ENCODE measurements at regions not wholly inside any gene's neighbourhood (a gene's known extent, or its start where the extent isn't known, plus 50 kb on each side); places are given as distances from the start of the nearest gene placed in this dataset.

DNA sequence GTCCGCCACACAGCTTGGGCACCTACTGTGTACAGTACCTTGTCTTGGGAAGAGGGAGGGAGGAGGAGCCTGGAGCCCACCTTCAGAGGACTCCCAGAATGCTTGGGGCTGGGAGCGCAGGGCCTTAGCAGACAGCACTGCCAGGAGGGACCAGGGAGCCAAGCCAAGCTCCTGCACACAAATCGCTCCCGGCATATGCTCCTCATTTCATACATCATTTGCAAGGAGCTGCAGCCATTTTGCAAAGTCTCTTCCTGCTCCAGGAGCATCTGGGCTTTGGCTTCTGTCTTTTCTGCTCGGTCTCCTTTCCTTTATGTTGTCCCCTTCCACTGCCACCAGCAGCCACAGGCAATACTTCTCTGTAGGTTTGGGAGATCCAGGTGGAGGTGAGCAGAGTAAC lies 175.2 kb upstream of the ZC3H12A start:
- no peak for DNase-seq
- Histone ChIP-seq H3K36me3 (no peaks in the 10 kb centered on the region), H3K4me3 (ENCODE audit: low read depth, low read length) (no peak overlapping the region), H3K27me3 (no peaks in the 10 kb centered on the region), H3K4me1 (no peaks in the 10 kb centered on the region), H3K9me3 (no peaks in the 10 kb centered on the region)
- TF ChIP-seq, protein P1, sequence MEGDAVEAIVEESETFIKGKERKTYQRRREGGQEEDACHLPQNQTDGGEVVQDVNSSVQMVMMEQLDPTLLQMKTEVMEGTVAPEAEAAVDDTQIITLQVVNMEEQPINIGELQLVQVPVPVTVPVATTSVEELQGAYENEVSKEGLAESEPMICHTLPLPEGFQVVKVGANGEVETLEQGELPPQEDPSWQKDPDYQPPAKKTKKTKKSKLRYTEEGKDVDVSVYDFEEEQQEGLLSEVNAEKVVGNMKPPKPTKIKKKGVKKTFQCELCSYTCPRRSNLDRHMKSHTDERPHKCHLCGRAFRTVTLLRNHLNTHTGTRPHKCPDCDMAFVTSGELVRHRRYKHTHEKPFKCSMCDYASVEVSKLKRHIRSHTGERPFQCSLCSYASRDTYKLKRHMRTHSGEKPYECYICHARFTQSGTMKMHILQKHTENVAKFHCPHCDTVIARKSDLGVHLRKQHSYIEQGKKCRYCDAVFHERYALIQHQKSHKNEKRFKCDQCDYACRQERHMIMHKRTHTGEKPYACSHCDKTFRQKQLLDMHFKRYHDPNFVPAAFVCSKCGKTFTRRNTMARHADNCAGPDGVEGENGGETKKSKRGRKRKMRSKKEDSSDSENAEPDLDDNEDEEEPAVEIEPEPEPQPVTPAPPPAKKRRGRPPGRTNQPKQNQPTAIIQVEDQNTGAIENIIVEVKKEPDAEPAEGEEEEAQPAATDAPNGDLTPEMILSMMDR (IDR thresholded peaks at IDR 0.05; ENCODE audit: low read depth, low read length) = no peak

DNA sequence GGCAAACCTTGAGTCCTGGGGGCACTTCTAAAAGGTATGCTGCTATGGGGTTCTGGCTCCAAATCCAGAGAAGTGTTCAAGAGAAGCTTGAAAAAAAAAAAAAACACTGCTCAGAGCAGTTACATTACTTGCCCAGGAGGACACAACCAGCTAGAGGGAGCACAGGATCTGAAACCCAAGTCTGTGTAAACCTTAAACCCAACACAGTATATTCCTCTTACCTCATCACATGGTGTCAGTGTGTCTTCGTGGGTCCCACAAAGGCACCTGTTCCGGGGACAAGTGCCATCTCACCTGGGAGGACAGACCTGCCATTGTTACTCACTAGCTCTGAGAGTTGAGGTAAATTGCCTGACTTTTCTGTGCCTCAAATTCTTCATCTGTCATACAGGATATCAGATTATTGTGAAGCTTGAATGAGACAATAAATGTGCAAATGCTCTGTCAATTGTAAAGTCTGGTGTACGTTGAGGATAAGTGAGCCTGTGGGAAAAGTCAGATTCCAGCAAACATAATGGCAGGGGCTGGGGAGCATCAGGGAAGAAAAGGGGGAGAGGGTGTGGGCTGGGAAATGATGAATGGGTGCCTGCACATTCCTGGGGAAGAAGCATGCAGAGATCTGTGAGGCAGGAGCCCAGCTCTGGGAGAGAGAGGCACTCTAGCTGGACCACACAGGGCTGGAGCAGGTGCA lies 170.4 kb upstream of the ZC3H12A start:
- Histone ChIP-seq H3K27me3 (no peaks in the 10 kb centered on the region), H3K9me3 (no peaks in the 10 kb centered on the region), H3K4me3 (ENCODE audit: low read depth, low read length) (no peak overlapping the region), H3K36me3 (no peaks in the 10 kb centered on the region), H3K4me1 (no peaks in the 10 kb centered on the region)
- DNase-seq = no peak
- TF ChIP-seq, protein P1 (IDR thresholded peaks at IDR 0.05; ENCODE audit: low read depth, low read length) = no peak

DNA sequence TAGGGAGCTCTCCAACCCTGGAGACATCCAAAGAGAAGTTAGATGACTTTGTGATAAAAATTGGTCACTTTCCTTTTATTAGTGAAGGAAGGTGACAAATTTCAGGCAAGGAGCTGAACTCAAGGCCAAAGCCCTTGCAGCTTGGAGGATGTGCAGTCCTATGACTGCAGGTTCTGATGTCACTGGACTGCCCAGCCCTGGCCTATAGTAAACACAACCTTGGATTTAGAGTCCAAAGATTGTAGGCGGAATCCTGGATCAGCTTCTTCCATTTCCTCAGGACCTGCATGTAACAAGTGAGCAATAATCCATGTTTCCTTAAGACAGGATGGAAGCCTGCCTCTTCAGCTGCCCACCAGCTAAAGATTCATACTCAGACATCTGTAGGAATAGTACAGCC lies 169.3 kb upstream of the ZC3H12A start:
- TF ChIP-seq, protein P1 (IDR thresholded peaks at IDR 0.05; ENCODE audit: low read depth, low read length) = no peak
- no peaks in the 10 kb centered on the region for H3K27me3 ChIP-seq
- H3K4me1 ChIP-seq = no peaks in the 10 kb centered on the region
- H3K36me3 ChIP-seq = no peaks in the 10 kb centered on the region
- H3K9me3 ChIP-seq = no peaks in the 10 kb centered on the region
- no peak for DNase-seq
- H3K4me3 ChIP-seq (ENCODE audit: low read depth, low read length) = no peak overlapping the region

DNA sequence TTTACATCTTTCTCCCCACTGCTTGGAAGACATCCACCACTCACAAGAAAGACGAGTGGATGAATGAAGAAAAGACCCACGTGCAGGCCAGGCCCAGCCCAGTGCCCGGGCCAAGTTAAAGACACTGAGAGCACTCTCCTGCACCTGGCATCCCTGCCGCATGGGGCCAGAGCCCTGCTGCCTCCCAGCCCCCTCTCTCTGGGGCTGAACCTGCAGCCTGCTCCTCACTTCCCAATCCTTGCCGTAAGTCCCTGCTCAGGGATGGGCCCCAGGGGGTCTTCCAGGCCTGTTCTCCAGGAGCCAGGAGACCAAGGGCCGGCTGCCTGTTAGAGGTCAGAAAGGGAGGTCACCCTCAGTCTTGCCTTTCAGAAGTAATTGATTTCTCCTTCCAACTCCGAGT lies 168.5 kb upstream of the ZC3H12A start:
- no peak overlapping the region for H3K4me3 ChIP-seq (ENCODE audit: low read depth, low read length)
- no peak for DNase-seq
- TF ChIP-seq, protein P1 (IDR thresholded peaks at IDR 0.05; ENCODE audit: low read depth, low read length) = no peak

DNA sequence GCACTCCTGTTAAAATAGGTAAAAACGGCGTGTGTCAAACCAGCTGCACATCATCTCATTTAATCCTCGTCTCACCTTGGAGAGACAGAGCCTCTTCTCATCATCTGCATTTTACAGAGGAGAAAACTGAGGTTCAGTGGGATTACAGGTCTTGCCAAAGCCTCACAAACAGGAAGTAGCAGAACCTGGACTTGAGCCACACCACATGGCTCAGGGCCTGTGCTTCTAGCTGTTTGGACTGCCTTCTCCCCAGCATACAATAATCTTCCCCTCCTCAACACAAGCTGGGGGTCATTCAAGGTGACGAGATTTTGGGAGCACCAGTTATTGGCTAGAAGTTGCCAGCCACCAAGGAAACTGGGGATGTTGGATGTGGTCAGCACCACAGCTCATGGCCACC lies 167.9 kb upstream of the ZC3H12A start:
- no peak for DNase-seq
- H3K27me3 ChIP-seq = no peaks in the 10 kb centered on the region
- H3K4me3 ChIP-seq (ENCODE audit: low read depth, low read length) = no peak overlapping the region
- TF ChIP-seq, protein P1 (IDR thresholded peaks at IDR 0.05; ENCODE audit: low read depth, low read length) = no peak
- H3K9me3 ChIP-seq = no peaks in the 10 kb centered on the region
- no peaks in the 10 kb centered on the region for H3K36me3 ChIP-seq
- no peaks in the 10 kb centered on the region for H3K4me1 ChIP-seq

More for the DNA sequence above, 168.5 kb upstream of the ZC3H12A start:
- H3K4me1 ChIP-seq = no peaks in the 10 kb centered on the region
- H3K36me3 ChIP-seq = no peaks in the 10 kb centered on the region
- H3K9me3 ChIP-seq = no peaks in the 10 kb centered on the region
- no peaks in the 10 kb centered on the region for H3K27me3 ChIP-seq

DNA sequence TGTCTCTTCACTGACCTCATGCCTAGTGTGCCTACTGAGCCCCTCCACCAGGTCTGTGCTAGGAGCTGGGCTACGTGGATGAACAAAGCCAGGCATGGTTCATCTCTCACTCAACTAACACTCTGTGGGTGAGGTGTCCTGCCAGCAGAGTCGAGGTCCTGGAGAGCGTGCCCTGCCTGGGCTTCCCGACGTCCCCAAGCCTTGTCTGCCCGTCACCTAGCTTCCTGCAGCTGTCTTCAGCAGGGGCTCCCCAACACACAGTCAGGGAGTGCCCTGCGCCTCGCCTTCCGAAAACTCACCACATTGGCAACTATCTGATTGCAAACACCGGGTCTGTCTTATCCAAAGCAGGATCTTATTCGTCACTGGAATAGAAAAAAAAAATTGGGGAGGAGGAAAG lies 167.5 kb upstream of the ZC3H12A start:
- DNase-seq = no peak
- Histone ChIP-seq H3K9me3 (no peaks in the 10 kb centered on the region), H3K4me3 (ENCODE audit: low read depth, low read length) (no peak overlapping the region), H3K4me1 (no peaks in the 10 kb centered on the region), H3K27me3 (no peaks in the 10 kb centered on the region), H3K36me3 (no peaks in the 10 kb centered on the region)
- TF ChIP-seq, protein P1 (IDR thresholded peaks at IDR 0.05; ENCODE audit: low read depth, low read length) = no peak
